HG03520 (cell line): ENCODE measurements at regions not wholly inside any gene's neighbourhood (a gene's known extent, or its start where the extent isn't known, plus 50 kb on each side); places are given as distances from the start of the nearest gene placed in this dataset.
"Not testable (repeated sequence)": the region's sequence is repeated elsewhere in the genome, so short reads cannot be mapped to it uniquely, and the experiment has no call there.

Experiments
- ATAC-seq: cut with Tn5 transposase; IDR thresholded peaks from one replicate; pipeline ENCODE4 v1.9.1; 2021; ENCODE audit warnings: mild to moderate bottlenecking, moderate library complexity; ENCODE audit not compliant: unreplicated experiment

DNA sequence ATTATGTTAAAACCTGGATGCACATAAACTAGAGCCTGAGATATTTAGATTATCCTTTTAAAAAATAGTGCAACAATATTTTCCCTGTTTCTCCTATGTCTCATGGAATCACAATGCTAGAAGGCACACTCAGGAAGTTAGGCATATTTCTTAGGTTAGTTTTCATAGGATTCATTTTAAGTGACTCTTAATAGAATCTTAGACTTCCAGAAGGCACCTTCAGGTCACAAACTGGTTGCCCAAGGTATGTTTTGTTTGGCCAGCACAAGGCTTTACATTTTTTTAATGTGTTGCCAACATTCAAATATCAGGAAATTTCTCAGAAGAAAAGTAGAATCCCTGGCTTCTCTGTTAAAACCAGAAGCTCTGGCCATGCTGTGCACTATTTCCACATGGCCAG, 129.3 kb downstream of the LNPK start:
- no peak for ATAC-seq

- ATAC-seq, result no peak
Measured at GRCh38 chr2:175872005-175872348, 130.1 kb downstream of the LNPK start.

- no peak for ATAC-seq
Measured at GRCh38 chr2:175871331-175872004, 130.6 kb downstream of the LNPK start.

- no peak for ATAC-seq
Measured at GRCh38 chr2:175865716-175866115, 136.4 kb downstream of the LNPK start.

GRCh38 chr2:175864137-175864850, 137.8 kb downstream of the LNPK start:
- ATAC-seq, result no peak

GRCh38 chr2:175861958-175862357, 140.1 kb downstream of the LNPK start:
- ATAC-seq, result no peak

- no peak for ATAC-seq
Measured at GRCh38 chr2:175855794-175856453, 146.1 kb downstream of the LNPK start.

DNA sequence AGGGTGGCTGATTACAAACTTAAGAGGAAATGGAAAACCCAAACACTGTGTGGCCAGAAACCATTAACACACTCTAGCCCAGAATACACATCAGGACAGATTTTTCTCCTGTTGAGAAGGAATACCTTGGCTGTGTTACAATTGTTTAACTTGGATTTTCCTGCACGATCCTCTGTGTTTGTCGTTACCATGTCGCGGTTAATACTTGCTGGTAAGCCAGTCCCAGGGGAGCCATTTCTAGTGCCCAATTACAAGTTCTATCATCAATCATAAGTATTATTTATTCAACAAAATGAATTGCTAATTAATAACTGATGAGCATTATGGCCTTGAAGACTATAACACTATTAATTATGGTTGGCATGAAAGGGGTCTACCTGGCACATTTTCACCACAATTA, 146.8 kb downstream of the LNPK start:
- ATAC-seq, result no peak

DNA sequence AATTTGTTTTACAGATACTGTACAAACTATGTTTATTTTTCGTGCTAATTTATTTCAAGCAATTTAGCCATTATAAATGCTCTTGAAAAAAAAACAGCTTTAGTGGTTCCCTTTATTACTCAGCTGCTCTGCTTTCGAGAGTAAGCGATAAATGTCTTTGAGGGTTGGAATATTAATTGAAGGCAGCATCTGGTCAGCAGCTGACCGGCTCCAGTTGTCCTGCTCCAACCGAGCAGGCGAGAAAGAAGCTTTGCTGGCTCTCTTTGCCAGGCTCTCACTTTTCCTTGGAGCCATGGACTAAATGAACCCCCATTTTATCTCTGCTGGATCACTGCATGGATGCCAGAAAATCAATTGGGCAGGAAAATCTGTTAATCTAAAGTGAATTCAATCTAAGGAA, 147.4 kb downstream of the LNPK start:
- ATAC-seq, result no peak

DNA sequence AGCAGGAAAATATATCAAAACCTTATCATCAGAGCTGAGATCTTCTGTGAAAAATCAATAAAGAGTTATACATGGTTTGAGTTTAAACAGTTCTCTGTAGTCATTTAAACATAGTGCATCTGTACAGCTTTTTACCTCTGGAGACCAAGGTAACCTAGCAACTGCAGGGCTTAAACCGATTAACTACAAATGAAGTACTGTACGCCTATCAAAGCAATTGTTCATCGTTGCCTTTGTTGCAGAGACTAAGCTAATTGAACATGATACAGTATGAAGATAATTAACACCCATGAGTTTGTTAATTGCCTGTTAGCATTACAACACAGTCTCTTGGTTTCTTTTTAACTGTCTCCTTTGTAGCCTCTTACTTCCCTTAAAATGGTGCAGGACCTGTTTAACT, 147.9 kb downstream of the LNPK start:
- ATAC-seq, result no peak

- no peak for ATAC-seq
Measured at GRCh38 chr2:175853616-175853890, 148.5 kb downstream of the LNPK start.

GRCh38 chr2:175852879-175853615, 149.0 kb downstream of the LNPK start:
- ATAC-seq, result no peak

GRCh38 chr2:175847128-175847527, 154.9 kb downstream of the LNPK start:
- no peak for ATAC-seq

DNA sequence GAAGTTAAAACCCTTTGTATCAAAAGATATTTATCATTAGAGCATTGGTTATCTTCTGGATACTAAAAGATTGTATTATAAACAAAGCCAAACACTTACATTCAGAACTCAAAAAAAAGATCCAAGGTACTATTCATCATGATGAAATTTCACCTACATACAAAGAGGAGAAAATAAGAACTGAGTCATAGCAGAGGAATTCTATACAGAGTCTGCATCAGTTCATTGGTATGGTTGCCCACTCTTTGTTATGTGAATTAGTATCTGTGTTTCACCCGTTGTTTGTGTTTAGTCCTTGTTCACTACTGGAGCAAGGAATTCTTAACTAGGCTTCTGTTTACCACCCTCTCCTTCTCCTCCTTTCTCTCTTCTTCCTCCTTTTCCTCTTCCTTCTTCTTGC, 157.9 kb downstream of the LNPK start:
- ATAC-seq, result no peak

DNA sequence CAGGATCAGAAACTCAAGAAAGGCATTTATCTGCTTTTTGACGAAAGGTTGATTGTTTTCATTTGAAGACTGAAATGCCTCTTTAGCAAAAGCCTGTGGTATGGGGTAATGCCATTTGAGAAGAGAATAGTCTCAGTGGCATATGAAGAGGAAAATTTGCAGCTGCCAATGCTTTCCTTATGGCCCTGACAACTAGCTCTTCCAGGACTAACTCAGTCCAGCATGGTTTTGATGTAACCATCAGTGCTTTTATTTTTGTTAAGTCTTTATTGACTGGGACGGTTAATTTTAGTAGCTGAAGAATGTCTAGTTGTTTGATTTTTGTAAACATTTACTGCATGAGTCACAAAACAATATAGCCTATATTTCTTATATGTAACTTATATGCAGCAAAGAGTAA, 158.4 kb downstream of the LNPK start:
- no peak for ATAC-seq

DNA sequence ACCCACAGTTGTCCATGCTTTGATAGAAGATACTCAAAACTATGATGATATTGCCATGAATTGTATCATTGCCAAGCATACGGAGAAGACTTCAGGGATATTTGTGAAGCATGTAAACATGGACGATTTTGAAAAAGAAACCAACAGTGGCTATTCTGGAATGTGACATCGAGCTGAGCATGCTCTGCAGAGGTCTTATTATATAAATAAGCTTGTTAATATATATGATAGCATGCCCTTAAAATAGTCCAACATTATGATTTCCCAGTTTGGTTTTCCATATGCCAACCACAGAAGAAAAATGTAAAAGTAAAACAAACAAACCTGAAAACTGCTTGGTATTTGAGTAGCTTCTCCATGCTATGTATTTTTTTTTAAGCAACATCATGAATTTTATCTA, 159.1 kb downstream of the LNPK start:
- no peak for ATAC-seq

- ATAC-seq, result not testable (repeated sequence)
Measured at GRCh38 chr2:175840765-175841164, 161.3 kb downstream of the LNPK start.

- ATAC-seq, result no peak
Measured at GRCh38 chr2:175840256-175840655, 161.8 kb downstream of the LNPK start.

DNA sequence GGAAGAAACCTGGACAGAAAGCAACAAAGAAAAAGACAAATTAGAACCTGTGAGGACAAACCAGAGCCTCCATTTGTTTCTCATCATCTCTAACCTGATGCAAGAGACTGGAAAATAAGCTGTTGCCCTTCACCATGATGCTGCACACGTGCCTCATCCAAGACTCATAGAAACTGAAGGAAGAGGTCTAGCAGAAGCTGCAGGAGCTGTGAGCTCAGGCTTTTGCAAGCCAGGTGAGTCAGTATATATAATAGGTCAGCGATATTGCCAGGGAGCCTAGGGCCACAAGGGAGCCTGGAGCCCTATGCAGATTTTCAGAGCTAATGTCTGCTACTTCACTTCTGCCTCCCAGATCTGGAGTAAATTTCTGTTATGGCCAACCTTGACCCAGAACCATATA, 163.1 kb downstream of the LNPK start:
- no peak for ATAC-seq

- no peak for ATAC-seq
Measured at GRCh38 chr2:175837046-175837445, 165.0 kb downstream of the LNPK start.

GRCh38 chr2:175836361-175836760, 165.7 kb downstream of the LNPK start:
- no peak for ATAC-seq

DNA sequence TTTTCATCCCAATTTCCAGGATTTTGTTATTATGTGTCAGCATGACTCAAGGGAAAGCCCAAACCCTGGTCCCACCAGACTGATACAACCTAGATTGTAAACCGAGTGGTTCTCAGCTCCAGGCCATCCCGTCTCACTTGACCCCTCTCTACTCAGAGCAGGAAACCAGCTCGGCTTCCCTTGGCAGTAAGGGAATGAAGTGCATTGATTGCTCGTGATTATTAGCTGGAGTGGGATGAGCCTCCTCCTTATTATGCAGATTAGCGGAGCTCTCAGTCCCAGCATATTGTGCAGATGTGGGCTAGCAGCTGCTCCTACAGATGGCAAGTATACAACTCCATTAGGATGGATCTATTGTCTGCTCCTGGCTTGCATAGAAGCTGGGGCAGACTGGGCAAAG, 167.6 kb downstream of the LNPK start:
- ATAC-seq, result no peak
